ENCODE measurements at regions not wholly inside any gene's neighbourhood (a gene's known extent, or its start where the extent isn't known, plus 50 kb on each side); places are given as distances from the start of the nearest gene placed in this dataset.

GRCh38 chr4:120545391-120545790 lies 377.1 kb downstream of the PRDM5 start:
- Mint-ChIP-seq H3K27me3 (ENCODE audit: low read depth) (no peaks in the 10 kb centered on the region), H3K4me3 (no peak overlapping the region), H3K4me1 (peaks cover 12% of the 10 kb centered on the region), H3K36me3 (no peaks in the 10 kb centered on the region), H3K9me3 (peaks cover 18% of the 10 kb centered on the region), H3K27ac (no peak overlapping the region)
- no peak for TF ChIP-seq CTCF (IDR thresholded peaks at IDR 0.05; ENCODE audit: unreplicated experiment)
- DNase-seq (ENCODE audit: low spot score in 2 of 2, unreplicated experiment in 2 of 2), result no peak

GRCh38 chr4:120544838-120545237 lies 377.7 kb downstream of the PRDM5 start:
- no peak for TF ChIP-seq CTCF (IDR thresholded peaks at IDR 0.05; ENCODE audit: unreplicated experiment)
- Mint-ChIP-seq H3K9me3 (peaks cover 18% of the 10 kb centered on the region), H3K27me3 (ENCODE audit: low read depth) (no peaks in the 10 kb centered on the region), H3K4me1 (peaks cover 12% of the 10 kb centered on the region), H3K36me3 (no peaks in the 10 kb centered on the region), H3K4me3 (no peak overlapping the region), H3K27ac (no peak overlapping the region)
- no peak for DNase-seq (ENCODE audit: low spot score in 2 of 2, unreplicated experiment in 2 of 2)

- no peaks in the 10 kb centered on the region for H3K27me3 Mint-ChIP-seq (ENCODE audit: low read depth)
- TF ChIP-seq CTCF (IDR thresholded peaks at IDR 0.05; ENCODE audit: unreplicated experiment), result no peak
- H3K27ac Mint-ChIP-seq, result no peak overlapping the region
- no peaks in the 10 kb centered on the region for H3K4me1 Mint-ChIP-seq
- H3K9me3 Mint-ChIP-seq, result peaks cover 23% of the 10 kb centered on the region
- H3K4me3 Mint-ChIP-seq, result no peak overlapping the region
- H3K36me3 Mint-ChIP-seq, result no peaks in the 10 kb centered on the region
- no peak for DNase-seq (ENCODE audit: low spot score in 2 of 2, unreplicated experiment in 2 of 2)
These were observed 381.9 kb downstream of the PRDM5 start for GRCh38 chr4:120540625-120541024.

- Mint-ChIP-seq H3K36me3 (no peaks in the 10 kb centered on the region), H3K9me3 (peaks cover 27% of the 10 kb centered on the region), H3K27me3 (ENCODE audit: low read depth) (no peaks in the 10 kb centered on the region), H3K27ac (no peak overlapping the region), H3K4me1 (no peaks in the 10 kb centered on the region), H3K4me3 (no peak overlapping the region)
- DNase-seq (ENCODE audit: low spot score in 2 of 2, unreplicated experiment in 2 of 2), result no peak
- TF ChIP-seq CTCF (IDR thresholded peaks at IDR 0.05; ENCODE audit: unreplicated experiment), result no peak
These were observed 385.6 kb downstream of the PRDM5 start for GRCh38 chr4:120536884-120537283.

GRCh38 chr4:120528428-120528827 lies 394.1 kb downstream of the PRDM5 start:
- no peaks in the 10 kb centered on the region for H3K27me3 Mint-ChIP-seq (ENCODE audit: low read depth)
- TF ChIP-seq CTCF (IDR thresholded peaks at IDR 0.05; ENCODE audit: unreplicated experiment), result no peak
- DNase-seq (ENCODE audit: low spot score in 2 of 2, unreplicated experiment in 2 of 2), result no peak
- no peaks in the 10 kb centered on the region for H3K36me3 Mint-ChIP-seq
- H3K27ac Mint-ChIP-seq, result no peak overlapping the region
- H3K9me3 Mint-ChIP-seq, result peaks cover 12% of the 10 kb centered on the region
- H3K4me3 Mint-ChIP-seq, result no peak overlapping the region
- no peaks in the 10 kb centered on the region for H3K4me1 Mint-ChIP-seq

GRCh38 chr4:120526033-120526432 lies 396.5 kb downstream of the PRDM5 start:
- H3K27me3 Mint-ChIP-seq (ENCODE audit: low read depth), result no peaks in the 10 kb centered on the region
- peaks cover 15% of the 10 kb centered on the region for H3K9me3 Mint-ChIP-seq
- no peak for DNase-seq (ENCODE audit: low spot score in 2 of 2, unreplicated experiment in 2 of 2)
- TF ChIP-seq CTCF (IDR thresholded peaks at IDR 0.05; ENCODE audit: unreplicated experiment), result no peak
- H3K4me3 Mint-ChIP-seq, result no peak overlapping the region
- H3K4me1 Mint-ChIP-seq, result no peaks in the 10 kb centered on the region
- peaks cover under 1% of the 10 kb centered on the region for H3K36me3 Mint-ChIP-seq
- no peak overlapping the region for H3K27ac Mint-ChIP-seq
